GM12892 (cell line): ENCODE measurements at regions not wholly inside any gene's neighbourhood (a gene's known extent, or its start where the extent isn't known, plus 50 kb on each side); places are given as distances from the start of the nearest gene placed in this dataset.
"Not testable (repeated sequence)": the region's sequence is repeated elsewhere in the genome, so short reads cannot be mapped to it uniquely, and the experiment has no call there.

Experiments used
- DNase-seq: peaks from one replicate; pipeline ENCODE4 v3.0.0; 2011; ENCODE audit not compliant: insufficient read length
- FAIRE-seq: peaks from 2 replicates; lab custom pipeline; 2011; peaks lifted over from hg19 to GRCh38; lab: Jason Lieb, UNC
- POLR2A ChIP-seq: IDR thresholded peaks from 2 replicates; pipeline ENCODE4 v1.6.1; 2011; ENCODE audit warnings: low read depth, low read length, control low read depth
- POLR2AphosphoS5 ChIP-seq: IDR thresholded peaks from 2 replicates; pipeline ENCODE4 v1.6.1; 2011; ENCODE audit warnings: low read depth, low read length, control low read depth
- TAF1 ChIP-seq: IDR thresholded peaks from 2 replicates; pipeline ENCODE4 v1.6.1; 2011; ENCODE audit warnings: low read depth, mild to moderate bottlenecking, control low read depth, low read length, borderline replicate concordance

- DNase-seq (no peak), FAIRE-seq (no peak)
- TF ChIP-seq POLR2AphosphoS5 (no peak), TAF1 (no peak), POLR2A (no peak)
Observed at GRCh38 chr12:73612551-73612950, 925.1 kb upstream of the ATXN7L3B start.

DNA sequence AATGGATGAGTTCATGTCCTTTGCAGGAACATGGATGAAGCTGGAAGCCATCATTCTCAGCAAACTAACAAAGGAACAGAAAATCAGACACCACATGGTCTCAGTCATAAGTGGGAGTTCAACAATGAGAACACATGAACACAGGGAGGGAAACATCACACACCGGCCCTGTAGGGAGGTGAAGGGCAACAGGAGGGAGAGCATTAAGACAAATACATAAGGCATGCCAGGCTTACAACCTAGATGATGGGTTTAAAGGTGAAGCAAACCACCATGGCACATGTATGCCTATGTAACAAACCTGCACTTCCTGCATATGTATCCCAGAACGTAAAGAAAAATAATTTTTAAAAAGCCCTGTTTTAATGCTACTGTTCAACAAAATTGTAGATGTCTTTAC lies 914.2 kb upstream of the ATXN7L3B start:
- no peak for FAIRE-seq

GRCh38 chr12:73625226-73625625 lies 912.4 kb upstream of the ATXN7L3B start:
- FAIRE-seq = no peak

More for the DNA sequence above, 914.2 kb upstream of the ATXN7L3B start:
- no peak for DNase-seq
- no peak for TF ChIP-seq POLR2A
- TF ChIP-seq TAF1 = no peak
- TF ChIP-seq POLR2AphosphoS5 = no peak

GRCh38 chr12:73629171-73629570 lies 908.5 kb upstream of the ATXN7L3B start:
- no peak for FAIRE-seq
- TF ChIP-seq POLR2A (no peak), TAF1 (no peak), POLR2AphosphoS5 (no peak)
- no peak for DNase-seq

More at GRCh38 chr12:73625226-73625625, 912.4 kb upstream of the ATXN7L3B start:
- TF ChIP-seq POLR2AphosphoS5 = no peak
- TF ChIP-seq TAF1 = no peak
- no peak for TF ChIP-seq POLR2A
- DNase-seq = no peak

GRCh38 chr12:73629893-73630831 lies 907.5 kb upstream of the ATXN7L3B start:
- DNase-seq (no peak), FAIRE-seq (no peak)
- TF ChIP-seq POLR2AphosphoS5 = no peak
- no peak for TF ChIP-seq TAF1
- no peak for TF ChIP-seq POLR2A

GRCh38 chr12:73632191-73632590 lies 905.4 kb upstream of the ATXN7L3B start:
- DNase-seq = no peak
- no peak for FAIRE-seq

DNA sequence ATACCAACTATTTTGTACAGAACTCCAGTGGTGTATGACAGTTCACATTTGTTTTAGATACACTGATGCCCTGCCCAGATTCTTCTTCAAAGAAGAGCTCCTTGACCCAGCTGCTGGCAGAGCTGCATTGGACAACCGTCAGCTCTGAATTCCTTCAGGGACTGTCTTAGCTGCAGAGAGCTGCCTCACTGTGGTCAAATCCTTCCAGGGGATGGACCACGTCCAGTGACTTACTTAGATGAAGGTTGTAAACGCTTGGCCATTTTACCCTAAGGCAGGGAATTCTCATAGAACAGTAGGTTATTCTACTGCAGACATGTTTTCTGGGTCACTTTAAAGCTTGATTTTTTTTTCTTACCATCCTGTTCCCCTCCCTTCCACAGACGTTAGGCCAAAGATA lies 905.0 kb upstream of the ATXN7L3B start:
- DNase-seq = no peak
- TF ChIP-seq POLR2AphosphoS5 (no peak), POLR2A (no peak), TAF1 (no peak)

More at GRCh38 chr12:73632191-73632590, 905.4 kb upstream of the ATXN7L3B start:
- no peak for TF ChIP-seq TAF1
- TF ChIP-seq POLR2AphosphoS5 = no peak
- no peak for TF ChIP-seq POLR2A

GRCh38 chr12:73639397-73639796 lies 898.2 kb upstream of the ATXN7L3B start:
- DNase-seq, FAIRE-seq: not testable (repeated sequence)

More for the DNA sequence above, 905.0 kb upstream of the ATXN7L3B start:
- FAIRE-seq = no peak

- FAIRE-seq (no peak), DNase-seq (no peak)
- TF ChIP-seq POLR2A (no peak), POLR2AphosphoS5 (no peak), TAF1 (no peak)
Observed at GRCh38 chr12:73656375-73656774, 881.3 kb upstream of the ATXN7L3B start.

GRCh38 chr12:73659802-73660201 lies 877.8 kb upstream of the ATXN7L3B start:
- TF ChIP-seq POLR2AphosphoS5 = no peak
- TF ChIP-seq TAF1 = no peak
- TF ChIP-seq POLR2A = no peak
- no peak for FAIRE-seq
- DNase-seq = no peak

DNA sequence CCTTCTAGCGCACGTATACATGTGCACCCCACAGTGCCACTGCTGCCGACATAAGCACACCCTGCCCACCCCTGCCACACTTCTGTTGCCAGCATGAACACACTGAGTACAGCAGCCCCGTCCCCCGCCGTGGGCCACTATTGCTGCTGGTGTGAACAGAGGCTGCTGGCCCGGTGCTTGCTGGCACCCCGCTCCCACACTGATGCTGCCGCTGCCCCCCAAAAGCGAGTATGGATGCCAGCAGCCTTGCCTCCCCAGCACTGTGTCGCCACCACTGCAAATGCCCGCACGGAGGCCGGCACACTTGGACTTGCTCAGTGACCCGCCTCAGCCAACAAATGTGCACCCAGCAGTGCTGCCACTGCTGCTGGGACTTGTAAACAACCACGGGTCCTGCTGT lies 872.4 kb upstream of the ATXN7L3B start:
- no peak for TF ChIP-seq POLR2A
- no peak for TF ChIP-seq POLR2AphosphoS5
- TF ChIP-seq TAF1 = no peak
- FAIRE-seq = no peak
- no peak for DNase-seq

- DNase-seq, FAIRE-seq: not testable (repeated sequence)
Observed at GRCh38 chr12:73671550-73671949, 866.1 kb upstream of the ATXN7L3B start.
